HG03103 (cell line): ENCODE measurements at regions not wholly inside any gene's neighbourhood (a gene's known extent, or its start where the extent isn't known, plus 50 kb on each side); places are given as distances from the start of the nearest gene placed in this dataset.
"Not testable (repeated sequence)": the region's sequence is repeated elsewhere in the genome, so short reads cannot be mapped to it uniquely, and the experiment has no call there.

ENCODE experiments used
- ATAC-seq: cut with Tn5 transposase; IDR thresholded peaks from one replicate; pipeline ENCODE4 v1.9.1; 2021; ENCODE audit warnings: low read depth; ENCODE audit not compliant: unreplicated experiment

GRCh38 chr4:141339966-141340365 is 119.3 kb downstream of the ZNF330 start:
- no peak for ATAC-seq

GRCh38 chr4:141340458-141340857 is 119.8 kb downstream of the ZNF330 start:
- ATAC-seq = no peak

- no peak for ATAC-seq
Measured at GRCh38 chr4:141346144-141346543, 125.4 kb downstream of the ZNF330 start.

- no peak for ATAC-seq
Measured at GRCh38 chr4:141347684-141348083, 127.0 kb downstream of the ZNF330 start.

GRCh38 chr4:141348125-141348524 is 127.4 kb downstream of the ZNF330 start:
- ATAC-seq = no peak

GRCh38 chr4:141348573-141348972 is 127.9 kb downstream of the ZNF330 start:
- no peak for ATAC-seq

- ATAC-seq = no peak
Measured at GRCh38 chr4:141349236-141349635, 128.5 kb downstream of the ZNF330 start.

GRCh38 chr4:141350122-141350905 is 129.6 kb downstream of the ZNF330 start:
- ATAC-seq = no peak

- no peak for ATAC-seq
Measured at GRCh38 chr4:141352331-141352730, 131.6 kb downstream of the ZNF330 start.

- ATAC-seq = no peak
Measured at GRCh38 chr4:141352909-141353525, 132.3 kb downstream of the ZNF330 start.

GRCh38 chr4:141356321-141356962 is 135.7 kb downstream of the ZNF330 start:
- ATAC-seq = no peak

- no peak for ATAC-seq
Measured at GRCh38 chr4:141356963-141357335, 136.3 kb downstream of the ZNF330 start.

- ATAC-seq = not testable (repeated sequence)
Measured at GRCh38 chr4:141368241-141368640, 147.5 kb downstream of the ZNF330 start.

- no peak for ATAC-seq
Measured at GRCh38 chr4:141371206-141371605, 150.5 kb downstream of the ZNF330 start.

- no peak for ATAC-seq
Measured at GRCh38 chr4:141375855-141376254, 155.2 kb downstream of the ZNF330 start.

- no peak for ATAC-seq
Measured at GRCh38 chr4:141376769-141377168, 156.1 kb downstream of the ZNF330 start.

GRCh38 chr4:141387299-141387698 is 166.6 kb downstream of the ZNF330 start:
- ATAC-seq = no peak

GRCh38 chr4:141388481-141388880 is 167.8 kb downstream of the ZNF330 start:
- ATAC-seq = no peak

GRCh38 chr4:141389649-141390048 is 169.0 kb downstream of the ZNF330 start:
- no peak for ATAC-seq

- no peak for ATAC-seq
Measured at GRCh38 chr4:141390571-141390970, 169.9 kb downstream of the ZNF330 start.

GRCh38 chr4:141391293-141391692 is 170.6 kb downstream of the ZNF330 start:
- no peak for ATAC-seq

GRCh38 chr4:141391771-141392170 is 171.1 kb downstream of the ZNF330 start:
- no peak for ATAC-seq
